Endodermal cell (in vitro differentiated cells): ENCODE measurements at regions not wholly inside any gene's neighbourhood (a gene's known extent, or its start where the extent isn't known, plus 50 kb on each side); places are given as distances from the start of the nearest gene placed in this dataset.

Source experiments
- DNase-seq: peaks from one replicate; pipeline ENCODE4 v3.0.0-alpha.2; 2017
- H3K27ac ChIP-seq: 2 replicates; pipeline ENCODE4 v1.5.1; 2013; ENCODE audit warnings: mild to moderate bottlenecking, low read depth, low read length, moderate library complexity
- H3K27me3 ChIP-seq: 2 replicates; pipeline ENCODE4 v1.6.1; 2013; ENCODE audit warnings: mild to moderate bottlenecking, low read length, moderate library complexity; ENCODE audit not compliant: insufficient read depth, control insufficient read depth, poor library complexity, severe bottlenecking
- H3K36me3 ChIP-seq: 2 replicates; pipeline ENCODE4 v1.7.0; 2013; ENCODE audit warnings: mild to moderate bottlenecking, low read length, moderate library complexity; ENCODE audit not compliant: control insufficient read depth, insufficient read depth
- H3K4me1 ChIP-seq: one replicate; pipeline ENCODE4 v1.7.0; 2013; ENCODE audit warnings: low read length; ENCODE audit not compliant: control insufficient read depth, insufficient read depth
- H3K4me3 ChIP-seq: 2 replicates; pipeline ENCODE4 v1.5.1; 2013; ENCODE audit warnings: mild to moderate bottlenecking, low read length, moderate library complexity
- H3K9ac ChIP-seq: 2 replicates; pipeline ENCODE4 v1.6.1; 2013; ENCODE audit warnings: mild to moderate bottlenecking, low read length, moderate library complexity; ENCODE audit not compliant: poor library complexity, severe bottlenecking; ENCODE audit errors: extremely low read depth
- H3K9me3 ChIP-seq: 2 replicates; pipeline ENCODE4 v1.6.1; 2013; ENCODE audit warnings: mild to moderate bottlenecking, low read length, moderate library complexity; ENCODE audit not compliant: control insufficient read depth
- H3K27ac Mint-ChIP-seq: 2 replicates; pipeline ENCODE4 v1.8.0; 2020; ENCODE audit warnings: mixed read lengths
- H3K27me3 Mint-ChIP-seq: 2 replicates; pipeline ENCODE4 v1.8.0; 2021; ENCODE audit warnings: mild to moderate bottlenecking, mixed read lengths; ENCODE audit not compliant: insufficient read depth
- H3K36me3 Mint-ChIP-seq: 2 replicates; pipeline ENCODE4 v1.8.0; 2020; ENCODE audit warnings: low read depth, mixed read lengths
- H3K4me1 Mint-ChIP-seq: 2 replicates; pipeline ENCODE4 v1.8.0; 2020; ENCODE audit warnings: mixed read lengths
- H3K4me3 Mint-ChIP-seq: 2 replicates; pipeline ENCODE4 v1.8.0; 2020; ENCODE audit warnings: mild to moderate bottlenecking, moderate library complexity, mixed read lengths
- H3K9me3 Mint-ChIP-seq: 2 replicates; pipeline ENCODE4 v1.8.0; 2020; ENCODE audit warnings: mild to moderate bottlenecking, mixed read lengths
- WGBS, 2 experiments: methylation state at CpG; one replicate each; pipeline versions ENCODE4 v1.1.5 to v1.1.7; 2013; ENCODE audit warnings: missing lambda C conversion rate in 2 of 2, mixed read lengths in 1 of 2; ENCODE audit not compliant: insufficient coverage in 1 of 2, insufficient read length in 1 of 2; 5-methylcytosine and 5-hydroxymethylcytosine counted together
- TF ChIP-seq, protein P1 (sequence below): fragments of 200-600 bp; sonication (generic); conservative IDR thresholded peaks from 2 replicates; pipeline ENCODE4 v1.5.0; 2021; ENCODE audit warnings: antibody characterized with exemption, mild to moderate bottlenecking

DNA sequence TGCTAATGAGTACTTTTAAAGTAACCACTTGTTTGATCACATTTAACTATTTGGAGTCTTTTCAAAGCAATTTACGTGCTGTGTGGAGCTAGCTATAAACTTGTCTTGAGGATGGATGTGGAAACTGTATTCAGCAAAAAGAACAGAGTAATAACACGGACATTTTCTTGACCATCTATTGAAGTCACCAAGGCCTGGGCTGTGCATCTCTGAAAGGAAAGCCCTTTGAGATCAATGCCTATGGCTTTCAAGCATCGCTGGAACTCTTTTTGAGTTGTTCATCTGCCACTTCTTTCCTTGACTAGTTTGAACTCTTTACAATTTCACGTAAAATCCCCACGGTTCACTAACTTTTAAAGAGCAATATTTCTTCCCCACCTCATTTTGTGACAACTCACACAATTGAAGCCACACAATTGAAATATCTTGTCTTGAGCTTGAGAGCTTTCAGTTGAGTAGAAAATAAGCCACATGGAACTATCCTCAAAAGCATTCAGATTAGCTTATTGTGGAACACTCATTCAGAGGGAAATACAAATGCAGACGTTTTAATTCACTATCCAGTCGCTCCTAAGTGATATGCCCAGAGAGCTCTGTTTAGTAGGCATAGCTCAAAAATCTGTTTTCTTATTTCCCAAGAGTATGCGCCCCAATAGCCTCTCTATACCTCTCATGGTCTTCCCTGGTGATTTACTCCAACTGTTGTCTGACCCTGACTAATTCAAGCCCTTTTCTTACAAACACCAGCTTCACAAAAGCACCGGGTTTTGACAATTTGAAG is 134.9 kb upstream of the SLITRK2 start:
- no peaks in the 10 kb centered on the region for H3K4me1 ChIP-seq
- no peak overlapping the region for H3K27ac ChIP-seq
- Mint-ChIP-seq H3K9me3 (peaks cover 21% of the 10 kb centered on the region), H3K27me3 (no peaks in the 10 kb centered on the region), H3K4me3 (no peak overlapping the region), H3K36me3 (no peaks in the 10 kb centered on the region), H3K4me1 (no peaks in the 10 kb centered on the region), H3K27ac (no peak overlapping the region)
- no peak overlapping the region for H3K9ac ChIP-seq
- WGBS, 2 experiments, result 53 to 54% methylated on average over 2 to 9 of the region's 9 CpGs
- no peaks in the 10 kb centered on the region for H3K27me3 ChIP-seq
- peaks cover 60% of the 10 kb centered on the region for H3K9me3 ChIP-seq
- no peak for DNase-seq
- TF ChIP-seq, protein P1, sequence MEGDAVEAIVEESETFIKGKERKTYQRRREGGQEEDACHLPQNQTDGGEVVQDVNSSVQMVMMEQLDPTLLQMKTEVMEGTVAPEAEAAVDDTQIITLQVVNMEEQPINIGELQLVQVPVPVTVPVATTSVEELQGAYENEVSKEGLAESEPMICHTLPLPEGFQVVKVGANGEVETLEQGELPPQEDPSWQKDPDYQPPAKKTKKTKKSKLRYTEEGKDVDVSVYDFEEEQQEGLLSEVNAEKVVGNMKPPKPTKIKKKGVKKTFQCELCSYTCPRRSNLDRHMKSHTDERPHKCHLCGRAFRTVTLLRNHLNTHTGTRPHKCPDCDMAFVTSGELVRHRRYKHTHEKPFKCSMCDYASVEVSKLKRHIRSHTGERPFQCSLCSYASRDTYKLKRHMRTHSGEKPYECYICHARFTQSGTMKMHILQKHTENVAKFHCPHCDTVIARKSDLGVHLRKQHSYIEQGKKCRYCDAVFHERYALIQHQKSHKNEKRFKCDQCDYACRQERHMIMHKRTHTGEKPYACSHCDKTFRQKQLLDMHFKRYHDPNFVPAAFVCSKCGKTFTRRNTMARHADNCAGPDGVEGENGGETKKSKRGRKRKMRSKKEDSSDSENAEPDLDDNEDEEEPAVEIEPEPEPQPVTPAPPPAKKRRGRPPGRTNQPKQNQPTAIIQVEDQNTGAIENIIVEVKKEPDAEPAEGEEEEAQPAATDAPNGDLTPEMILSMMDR, result no peak
- H3K4me3 ChIP-seq, result no peak overlapping the region
- no peaks in the 10 kb centered on the region for H3K36me3 ChIP-seq

DNA sequence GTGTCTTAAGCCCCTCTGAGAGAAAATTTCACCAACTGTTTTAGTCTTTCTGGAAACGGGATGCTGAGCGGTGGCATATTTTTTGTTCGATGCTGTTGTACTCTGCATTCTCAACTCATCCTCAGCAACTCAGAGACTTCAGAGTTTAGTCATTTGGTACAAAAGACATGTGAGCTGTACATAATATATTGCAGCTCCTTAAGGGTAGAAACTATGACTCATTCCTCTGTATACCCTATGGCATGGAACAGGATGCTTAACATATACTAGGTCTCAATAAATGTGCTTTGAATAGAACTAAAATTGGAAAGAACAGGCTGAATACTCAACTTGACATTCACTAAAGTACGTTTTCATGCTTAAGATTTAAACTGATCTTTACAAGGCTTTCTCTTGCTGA is 130.5 kb upstream of the SLITRK2 start:
- H3K4me3 ChIP-seq, result no peak overlapping the region
- WGBS, 2 experiments, result 78 to 97% methylated on average over 3 to 4 of the region's 4 CpGs
- no peak for DNase-seq
- no peak overlapping the region for H3K27ac Mint-ChIP-seq
- TF ChIP-seq, protein P1, result no peak
- H3K27me3 ChIP-seq, result no peaks in the 10 kb centered on the region
- peaks cover 25% of the 10 kb centered on the region for H3K9me3 Mint-ChIP-seq
- H3K9me3 ChIP-seq, result peaks cover 39% of the 10 kb centered on the region
- no peak overlapping the region for H3K9ac ChIP-seq
- H3K4me1 Mint-ChIP-seq, result no peaks in the 10 kb centered on the region
- H3K27me3 Mint-ChIP-seq, result no peaks in the 10 kb centered on the region
- no peaks in the 10 kb centered on the region for H3K4me1 ChIP-seq
- H3K27ac ChIP-seq, result no peak overlapping the region
- H3K36me3 Mint-ChIP-seq, result no peaks in the 10 kb centered on the region
- H3K36me3 ChIP-seq, result no peaks in the 10 kb centered on the region
- no peak overlapping the region for H3K4me3 Mint-ChIP-seq

DNA sequence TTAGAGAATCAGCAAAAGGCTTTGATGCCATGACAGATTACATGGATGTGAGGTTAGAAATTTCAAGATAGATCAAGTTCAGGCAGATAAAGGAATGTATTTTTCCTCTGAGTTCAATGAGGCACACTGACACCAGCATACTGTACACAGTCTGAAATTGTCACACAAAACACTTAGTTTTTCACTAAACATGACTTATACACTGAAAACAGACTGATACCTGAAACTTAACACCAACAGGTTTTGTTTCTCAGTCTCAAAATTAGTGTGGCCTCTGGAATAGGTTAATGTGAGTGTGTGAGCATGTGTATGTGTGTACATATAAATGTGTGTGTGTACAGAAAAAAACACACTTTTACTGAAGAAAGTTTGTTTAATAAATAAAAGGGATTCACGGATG is 129.9 kb upstream of the SLITRK2 start:
- Histone ChIP-seq H3K9me3 (peaks cover 39% of the 10 kb centered on the region), H3K36me3 (no peaks in the 10 kb centered on the region), H3K27ac (no peak overlapping the region), H3K4me3 (no peak overlapping the region), H3K4me1 (no peaks in the 10 kb centered on the region), H3K9ac (no peak overlapping the region), H3K27me3 (no peaks in the 10 kb centered on the region)
- Mint-ChIP-seq H3K36me3 (no peaks in the 10 kb centered on the region), H3K27ac (no peak overlapping the region), H3K9me3 (peaks cover 26% of the 10 kb centered on the region), H3K4me3 (no peak overlapping the region), H3K27me3 (no peaks in the 10 kb centered on the region), H3K4me1 (no peaks in the 10 kb centered on the region)
- TF ChIP-seq, protein P1, result no peak
- DNase-seq, result no peak
- no CpG with 5 or more reads among the region's 1 CpG for WGBS, 2 experiments
